HEK293 (cell line): ENCODE measurements at regions not wholly inside any gene's neighbourhood (a gene's known extent, or its start where the extent isn't known, plus 50 kb on each side); places are given as distances from the start of the nearest gene placed in this dataset.

Experiments
- CTCF ChIA-PET: fragments of 350-600 bp; formaldehyde crosslinking; extraction: SDS; loops from one replicate; lab custom pipeline; 2021; ENCODE audit warnings: antibody characterized with exemption; lab: Yijun Ruan, JAX
- POLR2A ChIA-PET: fragments of 300-600 bp; formaldehyde crosslinking; extraction: SDS; loops from one replicate; lab custom pipeline; 2020; ENCODE audit warnings: antibody characterized with exemption, inconsistent platforms; lab: Yijun Ruan, JAX
- H3K27ac ChIP-seq: fragments of 200-500 bp; sonication (Bioruptor generic); 2 replicates; pipeline ENCODE4 v1.5.1; 2014; ENCODE audit warnings: low read depth, low read length, control low read depth, inconsistent platforms; ENCODE audit errors: extremely low read depth
- H3K36me3 ChIP-seq, 2 experiments: fragments of 200-500 bp in 1 of 2; sonication (Bioruptor generic) in 1 of 2; 1 replicate in 1 of 2; 2 replicates in 1 of 2; pipeline ENCODE4 v1.5.1; 2014 to 2017; ENCODE audit warnings: inconsistent platforms in 2 of 2, low read length in 2 of 2; ENCODE audit not compliant: control insufficient read depth in 2 of 2, insufficient read depth in 1 of 2
- H3K4me1 ChIP-seq: fragments of 200-500 bp; sonication (Bioruptor generic); 2 replicates; pipeline ENCODE4 v1.5.1; 2014; ENCODE audit warnings: mild to moderate bottlenecking, low read length, inconsistent platforms; ENCODE audit not compliant: control insufficient read depth, insufficient read depth
- H3K4me3 ChIP-seq: 2 replicates; pipeline ENCODE4 v1.5.1; 2011; ENCODE audit warnings: low read depth, mild to moderate bottlenecking, control low read depth, low read length, moderate library complexity
- H3K9me3 ChIP-seq: fragments of 200-500 bp; sonication (Bioruptor generic); 2 replicates; pipeline ENCODE4 v1.5.1; 2014; ENCODE audit warnings: low read depth, low read length, inconsistent platforms; ENCODE audit not compliant: control insufficient read depth, insufficient read depth
- GLIS2 ChIP-seq: fragments of 450-650 bp; formaldehyde crosslinking; IDR thresholded peaks from 2 replicates; pipeline ENCODE4 v1.5.1; 2016; ENCODE audit warnings: missing biosample characterization, missing genetic modification characterization
- PATZ1 ChIP-seq: fragments of 450-650 bp; formaldehyde crosslinking; IDR thresholded peaks from 2 replicates; pipeline ENCODE4 v1.5.1; 2016; ENCODE audit warnings: missing biosample characterization, missing genetic modification characterization
- PBX3 ChIP-seq: sonication (generic); formaldehyde crosslinking; IDR thresholded peaks from 2 replicates; pipeline ENCODE4 v1.8.1; 2022; ENCODE audit warnings: mild to moderate bottlenecking, moderate library complexity, missing genetic modification reagents
- RBAK ChIP-seq: fragments of 450-650 bp; formaldehyde crosslinking; IDR thresholded peaks from 2 replicates; pipeline ENCODE4 v1.5.1; 2016; ENCODE audit warnings: missing biosample characterization, missing genetic modification characterization
- SP3 ChIP-seq: fragments of 450-650 bp; formaldehyde crosslinking; IDR thresholded peaks from 2 replicates; pipeline ENCODE4 v1.5.1; 2016; ENCODE audit warnings: missing biosample characterization, missing genetic modification characterization
- ZNF157 ChIP-seq: fragments of 450-650 bp; formaldehyde crosslinking; IDR thresholded peaks from 2 replicates; pipeline ENCODE4 v1.5.1; 2016; ENCODE audit warnings: missing biosample characterization, missing genetic modification characterization
- ZNF23 ChIP-seq: fragments of 450-650 bp; formaldehyde crosslinking; IDR thresholded peaks from 2 replicates; pipeline ENCODE4 v1.5.1; 2016; ENCODE audit warnings: missing biosample characterization, missing genetic modification characterization, borderline replicate concordance
- ZNF239 ChIP-seq: fragments of 450-650 bp; formaldehyde crosslinking; IDR thresholded peaks from 2 replicates; pipeline ENCODE4 v1.5.1; 2016; ENCODE audit warnings: missing biosample characterization, missing genetic modification characterization
- ZNF558 ChIP-seq: fragments of 450-650 bp; formaldehyde crosslinking; IDR thresholded peaks from 2 replicates; pipeline ENCODE4 v1.5.1; 2016; ENCODE audit warnings: missing biosample characterization, missing genetic modification characterization
- ZNF639 ChIP-seq: fragments of 450-650 bp; formaldehyde crosslinking; IDR thresholded peaks from 2 replicates; pipeline ENCODE4 v1.5.1; 2016; ENCODE audit warnings: missing biosample characterization, missing genetic modification characterization
- ZNF677 ChIP-seq: fragments of 450-650 bp; IDR thresholded peaks from 2 replicates; pipeline ENCODE4 v1.5.0; 2018; ENCODE audit warnings: missing biosample characterization, mild to moderate bottlenecking, missing genetic modification characterization, moderate library complexity
- ZNF791 ChIP-seq: fragments of 450-650 bp; formaldehyde crosslinking; IDR thresholded peaks from 2 replicates; pipeline ENCODE4 v1.5.1; 2016; ENCODE audit warnings: missing biosample characterization, missing genetic modification characterization
- TF ChIP-seq, protein P1 (sequence below): fragments of 450-650 bp; IDR thresholded peaks from 2 replicates; pipeline ENCODE4 v1.5.1; 2018; ENCODE audit warnings: missing biosample characterization, mild to moderate bottlenecking, missing genetic modification characterization
- TF ChIP-seq, protein P2 (sequence below): fragments of 450-650 bp; formaldehyde crosslinking; IDR thresholded peaks from 2 replicates; pipeline ENCODE4 v1.5.1; 2016; ENCODE audit warnings: missing biosample characterization, missing genetic modification characterization
- TF ChIP-seq, protein P3 (sequence below): fragments of 450-650 bp; formaldehyde crosslinking; IDR thresholded peaks from 2 replicates; pipeline ENCODE4 v1.5.0; 2017; ENCODE audit warnings: missing biosample characterization, missing genetic modification characterization, borderline replicate concordance
- TF ChIP-seq, protein P4 (sequence below): fragments of 450-650 bp; formaldehyde crosslinking; IDR thresholded peaks from 2 replicates; pipeline ENCODE4 v1.5.1; 2016; ENCODE audit warnings: missing biosample characterization, missing genetic modification characterization

GRCh38 chr2:424306-425171 is 136.6 kb upstream of the ALKAL2 start:
- ChIA-PET CTCF (interaction anchor here (0.6 kb wide), 1 partner anchor 222 kb away, joined by 4 read pairs; no protein-coding TSS in a partner anchor), POLR2A (interaction anchor here (0.7 kb wide), 1 partner anchor 258 kb away, joined by 3 read pairs; no protein-coding TSS in a partner anchor)
- Histone ChIP-seq H3K36me3 (no peaks in the 10 kb centered on the region), H3K9me3 (no peaks in the 10 kb centered on the region), H3K4me1 (no peaks in the 10 kb centered on the region), H3K27ac (no peak overlapping the region), H3K4me3 (no peak overlapping the region)
- TF ChIP-seq ZNF791 (tag by site-specific recombination), result no peak
- no peak for TF ChIP-seq ZNF677
- TF ChIP-seq, protein P1, sequence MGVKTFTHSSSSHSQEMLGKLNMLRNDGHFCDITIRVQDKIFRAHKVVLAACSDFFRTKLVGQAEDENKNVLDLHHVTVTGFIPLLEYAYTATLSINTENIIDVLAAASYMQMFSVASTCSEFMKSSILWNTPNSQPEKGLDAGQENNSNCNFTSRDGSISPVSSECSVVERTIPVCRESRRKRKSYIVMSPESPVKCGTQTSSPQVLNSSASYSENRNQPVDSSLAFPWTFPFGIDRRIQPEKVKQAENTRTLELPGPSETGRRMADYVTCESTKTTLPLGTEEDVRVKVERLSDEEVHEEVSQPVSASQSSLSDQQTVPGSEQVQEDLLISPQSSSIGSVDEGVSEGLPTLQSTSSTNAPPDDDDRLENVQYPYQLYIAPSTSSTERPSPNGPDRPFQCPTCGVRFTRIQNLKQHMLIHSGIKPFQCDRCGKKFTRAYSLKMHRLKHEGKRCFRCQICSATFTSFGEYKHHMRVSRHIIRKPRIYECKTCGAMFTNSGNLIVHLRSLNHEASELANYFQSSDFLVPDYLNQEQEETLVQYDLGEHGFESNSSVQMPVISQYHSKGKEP (tag by site-specific recombination), result no peak
- TF ChIP-seq, protein P2, sequence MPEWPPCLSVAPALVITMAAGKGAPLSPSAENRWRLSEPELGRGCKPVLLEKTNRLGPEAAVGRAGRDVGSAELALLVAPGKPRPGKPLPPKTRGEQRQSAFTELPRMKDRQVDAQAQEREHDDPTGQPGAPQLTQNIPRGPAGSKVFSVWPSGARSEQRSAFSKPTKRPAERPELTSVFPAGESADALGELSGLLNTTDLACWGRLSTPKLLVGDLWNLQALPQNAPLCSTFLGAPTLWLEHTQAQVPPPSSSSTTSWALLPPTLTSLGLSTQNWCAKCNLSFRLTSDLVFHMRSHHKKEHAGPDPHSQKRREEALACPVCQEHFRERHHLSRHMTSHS (tag by site-specific recombination), result no peak
- no peak for TF ChIP-seq ZNF558
- TF ChIP-seq PATZ1 (tag by site-specific recombination), result no peak
- no peak for TF ChIP-seq ZNF157
- TF ChIP-seq, protein P3, sequence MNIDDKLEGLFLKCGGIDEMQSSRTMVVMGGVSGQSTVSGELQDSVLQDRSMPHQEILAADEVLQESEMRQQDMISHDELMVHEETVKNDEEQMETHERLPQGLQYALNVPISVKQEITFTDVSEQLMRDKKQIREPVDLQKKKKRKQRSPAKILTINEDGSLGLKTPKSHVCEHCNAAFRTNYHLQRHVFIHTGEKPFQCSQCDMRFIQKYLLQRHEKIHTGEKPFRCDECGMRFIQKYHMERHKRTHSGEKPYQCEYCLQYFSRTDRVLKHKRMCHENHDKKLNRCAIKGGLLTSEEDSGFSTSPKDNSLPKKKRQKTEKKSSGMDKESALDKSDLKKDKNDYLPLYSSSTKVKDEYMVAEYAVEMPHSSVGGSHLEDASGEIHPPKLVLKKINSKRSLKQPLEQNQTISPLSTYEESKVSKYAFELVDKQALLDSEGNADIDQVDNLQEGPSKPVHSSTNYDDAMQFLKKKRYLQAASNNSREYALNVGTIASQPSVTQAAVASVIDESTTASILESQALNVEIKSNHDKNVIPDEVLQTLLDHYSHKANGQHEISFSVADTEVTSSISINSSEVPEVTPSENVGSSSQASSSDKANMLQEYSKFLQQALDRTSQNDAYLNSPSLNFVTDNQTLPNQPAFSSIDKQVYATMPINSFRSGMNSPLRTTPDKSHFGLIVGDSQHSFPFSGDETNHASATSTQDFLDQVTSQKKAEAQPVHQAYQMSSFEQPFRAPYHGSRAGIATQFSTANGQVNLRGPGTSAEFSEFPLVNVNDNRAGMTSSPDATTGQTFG (tag by site-specific recombination), result no peak
- TF ChIP-seq SP3, result no peak
- no peak for TF ChIP-seq ZNF23 (tag by site-specific recombination)
- no peak for TF ChIP-seq ZNF639 (tag by site-specific recombination)
- no peak for TF ChIP-seq PBX3
- no peak for TF ChIP-seq GLIS2
- no peak for TF ChIP-seq RBAK (tag by site-specific recombination)
- TF ChIP-seq, all 188 proteins: peak for 0

GRCh38 chr2:423479-423878 is 135.6 kb upstream of the ALKAL2 start:
- Histone ChIP-seq H3K4me1 (no peaks in the 10 kb centered on the region), H3K9me3 (no peaks in the 10 kb centered on the region), H3K36me3 (no peaks in the 10 kb centered on the region), H3K4me3 (no peak overlapping the region), H3K27ac (no peak overlapping the region)
- no peak for TF ChIP-seq ZNF239 (tag by site-specific recombination)
- TF ChIP-seq, protein P4, sequence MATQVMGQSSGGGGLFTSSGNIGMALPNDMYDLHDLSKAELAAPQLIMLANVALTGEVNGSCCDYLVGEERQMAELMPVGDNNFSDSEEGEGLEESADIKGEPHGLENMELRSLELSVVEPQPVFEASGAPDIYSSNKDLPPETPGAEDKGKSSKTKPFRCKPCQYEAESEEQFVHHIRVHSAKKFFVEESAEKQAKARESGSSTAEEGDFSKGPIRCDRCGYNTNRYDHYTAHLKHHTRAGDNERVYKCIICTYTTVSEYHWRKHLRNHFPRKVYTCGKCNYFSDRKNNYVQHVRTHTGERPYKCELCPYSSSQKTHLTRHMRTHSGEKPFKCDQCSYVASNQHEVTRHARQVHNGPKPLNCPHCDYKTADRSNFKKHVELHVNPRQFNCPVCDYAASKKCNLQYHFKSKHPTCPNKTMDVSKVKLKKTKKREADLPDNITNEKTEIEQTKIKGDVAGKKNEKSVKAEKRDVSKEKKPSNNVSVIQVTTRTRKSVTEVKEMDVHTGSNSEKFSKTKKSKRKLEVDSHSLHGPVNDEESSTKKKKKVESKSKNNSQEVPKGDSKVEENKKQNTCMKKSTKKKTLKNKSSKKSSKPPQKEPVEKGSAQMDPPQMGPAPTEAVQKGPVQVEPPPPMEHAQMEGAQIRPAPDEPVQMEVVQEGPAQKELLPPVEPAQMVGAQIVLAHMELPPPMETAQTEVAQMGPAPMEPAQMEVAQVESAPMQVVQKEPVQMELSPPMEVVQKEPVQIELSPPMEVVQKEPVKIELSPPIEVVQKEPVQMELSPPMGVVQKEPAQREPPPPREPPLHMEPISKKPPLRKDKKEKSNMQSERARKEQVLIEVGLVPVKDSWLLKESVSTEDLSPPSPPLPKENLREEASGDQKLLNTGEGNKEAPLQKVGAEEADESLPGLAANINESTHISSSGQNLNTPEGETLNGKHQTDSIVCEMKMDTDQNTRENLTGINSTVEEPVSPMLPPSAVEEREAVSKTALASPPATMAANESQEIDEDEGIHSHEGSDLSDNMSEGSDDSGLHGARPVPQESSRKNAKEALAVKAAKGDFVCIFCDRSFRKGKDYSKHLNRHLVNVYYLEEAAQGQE, result peak; percentile 81
- ChIA-PET CTCF (no interaction called here), POLR2A (no interaction called here)
